ENCODE measurements at regions not wholly inside any gene's neighbourhood (a gene's known extent, or its start where the extent isn't known, plus 50 kb on each side); places are given as distances from the start of the nearest gene placed in this dataset.

DNA sequence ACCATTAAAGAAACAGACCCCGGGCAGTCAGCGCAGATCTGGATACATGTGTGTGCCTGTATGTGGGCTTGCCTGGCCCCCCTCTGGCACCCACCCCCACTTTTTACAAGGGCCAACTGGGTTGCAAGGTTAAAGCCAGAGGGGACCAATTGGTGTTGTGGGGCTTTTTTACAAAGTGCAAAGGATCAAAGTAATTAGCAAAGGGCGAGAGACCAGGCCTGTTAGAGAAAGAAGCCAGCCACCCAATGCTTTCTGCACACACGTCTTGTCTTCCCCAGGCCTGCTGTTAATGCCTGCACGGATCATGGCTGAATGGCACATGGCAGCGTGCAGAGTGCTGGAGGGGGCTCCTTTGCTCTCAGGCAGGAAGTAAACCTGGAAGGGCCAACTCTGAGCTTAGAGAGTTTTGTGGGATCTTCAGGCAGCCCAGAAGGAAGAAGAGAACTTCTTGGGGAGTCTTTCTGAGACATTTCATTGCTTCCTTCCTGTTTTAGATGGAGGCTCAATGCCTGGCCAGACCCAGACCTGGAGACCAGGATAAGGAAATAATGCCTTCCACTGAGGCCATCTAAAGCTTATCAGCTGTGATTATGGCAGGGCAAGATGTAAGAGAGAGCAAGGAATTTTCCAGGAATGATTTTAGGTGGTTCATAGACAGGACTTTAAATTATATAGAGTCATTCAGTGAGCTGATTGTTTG lies 523.4 kb upstream of the TBX3 start:
- H3K4me3 Mint-ChIP-seq: no peak overlapping the region
- WGBS (ENCODE audit: insufficient coverage): 63% methylated on average over 4 of the region's 6 CpGs
- ATAC-seq (replicated peaks in 1 of 4) (no peak), DNase-seq (no peak)
- Histone ChIP-seq H3K4me3 (ENCODE audit: control insufficient read depth in 1 of 2, extremely low read depth in 1 of 2, low read length in 1 of 2) (no peak overlapping the region), H3K9me3 (no peaks in the 10 kb centered on the region), H3K27ac (ENCODE audit: low read length) (no peak overlapping the region), H3K4me1 (ENCODE audit: control insufficient read depth in 1 of 2, extremely low read depth in 1 of 2, insufficient read depth in 2 of 2, low read length in 2 of 2) (no peaks in the 10 kb centered on the region), H3K36me3 (ENCODE audit: control insufficient read depth in 2 of 2, extremely low read depth in 1 of 2, insufficient read depth in 1 of 2, low read length in 1 of 2) (no peaks in the 10 kb centered on the region), H3K27me3 (replicated peaks in 1 of 2; ENCODE audit: control insufficient read depth in 2 of 2, extremely low read depth in 1 of 2, insufficient read depth in 2 of 2, low read length in 1 of 2) (no peaks in the 10 kb centered on the region)
- ChIA-PET POLR2A (no interaction called here), CTCF (no interaction called here)
- no peak overlapping the region for H3K27ac Mint-ChIP-seq
- H3K36me3 Mint-ChIP-seq: no peaks in the 10 kb centered on the region
- peaks cover 4 to 10% (median 7%) of the 10 kb centered on the region in 3 donors for H3K9me3 Mint-ChIP-seq
- no peaks in the 10 kb centered on the region for H3K4me1 Mint-ChIP-seq
- no peaks in the 10 kb centered on the region for H3K27me3 Mint-ChIP-seq

DNA sequence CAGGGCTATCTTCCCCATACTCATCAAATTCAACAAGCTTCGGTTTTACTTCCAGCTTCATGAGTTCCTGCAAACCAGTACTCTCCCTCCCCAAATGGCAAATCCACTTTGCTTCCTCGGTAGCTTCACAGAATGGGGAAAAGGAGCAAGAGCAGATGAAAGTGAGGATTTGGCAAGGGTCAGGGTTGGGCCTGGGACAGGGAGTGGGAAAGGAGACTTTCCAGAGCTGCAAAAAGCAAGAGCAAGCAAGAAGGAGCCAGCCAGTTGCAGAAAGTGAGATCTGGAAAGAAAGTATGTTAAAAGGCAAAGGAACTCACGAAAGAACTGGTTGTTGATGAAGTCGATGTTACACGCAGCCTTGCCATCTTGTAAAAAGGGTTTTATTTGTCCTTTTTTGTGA lies 522.8 kb upstream of the TBX3 start:
- no peak for ATAC-seq (replicated peaks in 1 of 4)
- ChIA-PET POLR2A (interaction anchor here in 1 of 2 donors (0.5 kb wide), 1 partner anchor 544 kb away, joined by 3 read pairs; no protein-coding TSS in a partner anchor), CTCF (no interaction called here)
- Mint-ChIP-seq H3K27me3 (no peaks in the 10 kb centered on the region), H3K9me3 (peaks cover 4 to 6% (median 5%) of the 10 kb centered on the region in 3 donors), H3K36me3 (no peaks in the 10 kb centered on the region), H3K4me3 (no peak overlapping the region), H3K4me1 (no peaks in the 10 kb centered on the region), H3K27ac (no peak overlapping the region)
- no peaks in the 10 kb centered on the region for H3K27me3 ChIP-seq (replicated peaks in 1 of 2; ENCODE audit: control insufficient read depth in 2 of 2, extremely low read depth in 1 of 2, insufficient read depth in 2 of 2, low read length in 1 of 2)
- DNase-seq: no peak
- WGBS (ENCODE audit: insufficient coverage): 100% methylated on average over 2 of the region's 5 CpGs
- no peak overlapping the region for H3K4me3 ChIP-seq (ENCODE audit: control insufficient read depth in 1 of 2, extremely low read depth in 1 of 2, low read length in 1 of 2)
- no peaks in the 10 kb centered on the region for H3K36me3 ChIP-seq (ENCODE audit: control insufficient read depth in 2 of 2, extremely low read depth in 1 of 2, insufficient read depth in 1 of 2, low read length in 1 of 2)
- H3K27ac ChIP-seq (ENCODE audit: low read length): no peak overlapping the region
- no peaks in the 10 kb centered on the region for H3K9me3 ChIP-seq
- H3K4me1 ChIP-seq (ENCODE audit: control insufficient read depth in 1 of 2, extremely low read depth in 1 of 2, insufficient read depth in 2 of 2, low read length in 2 of 2): no peaks in the 10 kb centered on the region

DNA sequence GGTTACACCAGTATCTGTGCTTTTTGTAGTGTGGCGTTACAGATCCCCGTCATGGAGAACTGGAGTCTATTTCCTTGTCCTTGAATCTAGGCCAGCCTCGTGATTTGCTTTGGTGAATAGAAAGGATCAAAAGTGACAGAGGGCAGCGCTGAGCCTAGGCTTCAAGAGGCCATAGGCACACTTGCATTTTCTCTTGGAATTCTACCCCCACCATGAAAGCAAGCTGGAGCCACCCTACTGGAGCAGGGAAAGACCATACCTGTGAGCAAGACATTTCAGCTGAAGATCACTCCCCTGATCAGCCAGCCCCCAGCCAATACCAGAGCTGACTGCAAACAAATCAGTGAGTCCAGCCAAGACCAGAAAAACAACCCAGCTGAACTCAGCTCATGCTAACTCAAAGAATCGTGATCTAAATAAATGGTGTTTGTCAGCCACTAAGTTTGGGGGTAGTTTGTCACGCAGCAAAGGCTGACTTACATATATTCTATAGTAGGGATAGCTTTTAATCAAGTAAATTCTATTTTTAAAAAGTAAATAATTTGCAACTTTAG lies 521.9 kb upstream of the TBX3 start:
- Histone ChIP-seq H3K4me3 (ENCODE audit: control insufficient read depth in 1 of 2, extremely low read depth in 1 of 2, low read length in 1 of 2) (no peak overlapping the region), H3K27me3 (replicated peaks in 1 of 2; ENCODE audit: control insufficient read depth in 2 of 2, extremely low read depth in 1 of 2, insufficient read depth in 2 of 2, low read length in 1 of 2) (no peaks in the 10 kb centered on the region), H3K4me1 (ENCODE audit: control insufficient read depth in 1 of 2, extremely low read depth in 1 of 2, insufficient read depth in 2 of 2, low read length in 2 of 2) (no peaks in the 10 kb centered on the region), H3K36me3 (ENCODE audit: control insufficient read depth in 2 of 2, extremely low read depth in 1 of 2, insufficient read depth in 1 of 2, low read length in 1 of 2) (no peaks in the 10 kb centered on the region), H3K27ac (ENCODE audit: low read length) (no peak overlapping the region), H3K9me3 (no peaks in the 10 kb centered on the region)
- 68% methylated on average over 3 of the region's 6 CpGs for WGBS (ENCODE audit: insufficient coverage)
- no peak overlapping the region for H3K27ac Mint-ChIP-seq
- CTCF ChIA-PET: no interaction called here
- ATAC-seq (replicated peaks in 1 of 4) (no peak), DNase-seq (no peak)
- peaks cover 3 to 8% (median 4%) of the 10 kb centered on the region in 3 donors for H3K9me3 Mint-ChIP-seq
- H3K36me3 Mint-ChIP-seq: no peaks in the 10 kb centered on the region
- no peak overlapping the region for H3K4me3 Mint-ChIP-seq
- H3K4me1 Mint-ChIP-seq: no peaks in the 10 kb centered on the region
- no peaks in the 10 kb centered on the region for H3K27me3 Mint-ChIP-seq
- POLR2A ChIA-PET: no interaction called here

DNA sequence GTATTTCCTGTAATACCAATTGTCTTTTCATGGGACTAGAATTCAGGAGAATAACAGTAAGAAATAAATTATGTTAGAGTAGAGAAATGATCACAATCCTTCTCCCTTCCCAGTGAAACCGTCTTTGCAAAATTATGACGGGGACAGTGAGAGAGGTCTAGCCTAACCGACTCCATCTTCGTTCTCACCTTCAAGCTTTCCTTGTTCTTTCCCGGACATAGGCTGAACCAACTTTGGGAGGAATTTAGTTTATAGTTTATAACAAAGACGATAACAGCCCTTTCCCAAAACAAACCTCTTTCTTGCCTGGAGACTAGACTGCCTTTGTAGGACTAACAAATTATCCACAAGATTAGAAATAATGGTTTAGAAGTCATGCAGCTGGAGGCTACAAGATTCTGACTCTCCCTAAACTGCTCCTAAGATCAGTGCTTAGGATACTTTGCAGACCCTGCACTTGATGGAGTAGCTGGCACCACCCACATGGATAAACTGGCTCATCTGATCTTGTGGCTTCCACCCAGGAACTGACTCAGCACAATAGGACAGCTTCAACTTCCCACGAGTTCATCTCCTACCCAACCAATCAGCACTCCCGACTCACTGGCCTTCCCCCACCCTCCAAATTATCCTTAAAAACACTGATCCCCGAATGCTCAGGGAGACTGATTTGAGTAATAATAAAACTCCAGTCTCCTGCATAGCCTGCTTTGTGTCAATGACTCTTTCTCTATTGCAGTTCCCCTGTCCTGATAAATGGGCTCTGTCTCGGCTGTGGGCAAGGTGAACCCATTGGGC lies 521.2 kb upstream of the TBX3 start:
- ChIA-PET POLR2A (no interaction called here), CTCF (no interaction called here)
- no peak overlapping the region for H3K27ac ChIP-seq (ENCODE audit: low read length)
- no peaks in the 10 kb centered on the region for H3K9me3 ChIP-seq
- Mint-ChIP-seq H3K4me1 (no peaks in the 10 kb centered on the region), H3K27me3 (no peaks in the 10 kb centered on the region), H3K36me3 (no peaks in the 10 kb centered on the region), H3K27ac (no peak overlapping the region), H3K4me3 (no peak overlapping the region), H3K9me3 (peaks cover 3 to 4% (median 4%) of the 10 kb centered on the region in 3 donors)
- DNase-seq (no peak), ATAC-seq (replicated peaks in 1 of 4) (no peak)
- H3K4me3 ChIP-seq (ENCODE audit: control insufficient read depth in 1 of 2, extremely low read depth in 1 of 2, low read length in 1 of 2): no peak overlapping the region
- H3K4me1 ChIP-seq (ENCODE audit: control insufficient read depth in 1 of 2, extremely low read depth in 1 of 2, insufficient read depth in 2 of 2, low read length in 2 of 2): no peaks in the 10 kb centered on the region
- no peaks in the 10 kb centered on the region for H3K36me3 ChIP-seq (ENCODE audit: control insufficient read depth in 2 of 2, extremely low read depth in 1 of 2, insufficient read depth in 1 of 2, low read length in 1 of 2)
- no peaks in the 10 kb centered on the region for H3K27me3 ChIP-seq (replicated peaks in 1 of 2; ENCODE audit: control insufficient read depth in 2 of 2, extremely low read depth in 1 of 2, insufficient read depth in 2 of 2, low read length in 1 of 2)
- 68% methylated on average over 3 of the region's 10 CpGs for WGBS (ENCODE audit: insufficient coverage)

DNA sequence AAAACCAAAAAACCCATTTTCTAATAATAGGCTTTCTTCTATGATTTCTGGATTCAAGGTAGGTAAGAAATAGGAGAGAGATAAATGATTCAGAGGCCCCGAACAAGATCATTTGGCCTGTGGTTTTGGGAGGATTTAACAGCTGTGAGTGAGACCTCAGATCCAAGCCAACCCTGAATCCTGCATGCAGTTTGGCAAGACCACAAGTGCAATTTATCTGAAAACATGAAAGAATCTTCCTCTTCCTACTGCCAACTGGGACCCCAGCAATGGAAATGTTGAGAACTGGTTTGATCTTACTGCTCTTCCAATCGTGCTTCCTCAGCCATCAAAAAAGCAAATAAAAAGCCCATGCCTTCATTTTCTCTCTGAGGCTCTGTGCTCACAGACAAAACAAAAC lies 519.7 kb upstream of the TBX3 start:
- H3K4me1 ChIP-seq (ENCODE audit: control insufficient read depth in 1 of 2, extremely low read depth in 1 of 2, insufficient read depth in 2 of 2, low read length in 2 of 2): no peaks in the 10 kb centered on the region
- no peaks in the 10 kb centered on the region for H3K9me3 ChIP-seq
- Mint-ChIP-seq H3K27ac (no peak overlapping the region), H3K36me3 (no peaks in the 10 kb centered on the region), H3K9me3 (peaks cover 0 to 4% (median 0%) of the 10 kb centered on the region in 3 donors), H3K27me3 (no peaks in the 10 kb centered on the region), H3K4me3 (no peak overlapping the region), H3K4me1 (no peaks in the 10 kb centered on the region)
- DNase-seq (no peak), ATAC-seq (replicated peaks in 1 of 4) (no peak)
- no peaks in the 10 kb centered on the region for H3K36me3 ChIP-seq (ENCODE audit: control insufficient read depth in 2 of 2, extremely low read depth in 1 of 2, insufficient read depth in 1 of 2, low read length in 1 of 2)
- WGBS (ENCODE audit: insufficient coverage): no CpG with 5 or more reads among the region's 2 CpGs
- H3K4me3 ChIP-seq (ENCODE audit: control insufficient read depth in 1 of 2, extremely low read depth in 1 of 2, low read length in 1 of 2): no peak overlapping the region
- ChIA-PET POLR2A (no interaction called here), CTCF (no interaction called here)
- H3K27ac ChIP-seq (ENCODE audit: low read length): no peak overlapping the region
- no peaks in the 10 kb centered on the region for H3K27me3 ChIP-seq (replicated peaks in 1 of 2; ENCODE audit: control insufficient read depth in 2 of 2, extremely low read depth in 1 of 2, insufficient read depth in 2 of 2, low read length in 1 of 2)

DNA sequence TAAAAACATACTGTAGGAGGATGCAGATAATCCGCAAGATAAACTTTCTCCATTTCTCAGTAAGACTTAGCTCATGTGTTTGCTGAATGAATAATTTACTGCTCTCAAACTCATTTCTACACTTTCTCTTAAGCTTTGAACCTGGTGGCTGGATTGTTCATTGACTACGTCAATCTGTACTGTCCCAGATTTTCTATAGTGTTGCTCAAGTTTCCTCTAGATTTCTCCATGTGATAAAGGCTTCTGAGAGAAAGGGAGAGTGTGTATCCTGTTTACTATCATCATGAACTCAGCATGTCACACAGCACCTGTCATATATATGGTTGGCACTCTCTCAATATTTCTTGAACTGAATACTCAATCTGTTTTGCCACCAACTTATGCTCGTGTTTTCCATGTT lies 518.0 kb upstream of the TBX3 start:
- Mint-ChIP-seq H3K4me3 (no peak overlapping the region), H3K4me1 (no peaks in the 10 kb centered on the region), H3K27me3 (no peaks in the 10 kb centered on the region), H3K9me3 (peaks cover 0 to 4% (median 0%) of the 10 kb centered on the region in 3 donors), H3K36me3 (no peaks in the 10 kb centered on the region), H3K27ac (no peak overlapping the region)
- Histone ChIP-seq H3K4me1 (ENCODE audit: control insufficient read depth in 1 of 2, extremely low read depth in 1 of 2, insufficient read depth in 2 of 2, low read length in 2 of 2) (no peaks in the 10 kb centered on the region), H3K27ac (ENCODE audit: low read length) (no peak overlapping the region), H3K27me3 (replicated peaks in 1 of 2; ENCODE audit: control insufficient read depth in 2 of 2, extremely low read depth in 1 of 2, insufficient read depth in 2 of 2, low read length in 1 of 2) (no peaks in the 10 kb centered on the region), H3K9me3 (no peaks in the 10 kb centered on the region), H3K4me3 (ENCODE audit: control insufficient read depth in 1 of 2, extremely low read depth in 1 of 2, low read length in 1 of 2) (no peak overlapping the region), H3K36me3 (ENCODE audit: control insufficient read depth in 2 of 2, extremely low read depth in 1 of 2, insufficient read depth in 1 of 2, low read length in 1 of 2) (no peaks in the 10 kb centered on the region)
- ATAC-seq (replicated peaks in 1 of 4) (no peak), DNase-seq (no peak)
- CTCF ChIA-PET: interaction anchor here in 1 of 2 donors (0.5 kb wide), 1 partner anchor 1423 kb away, joined by 3 read pairs; no protein-coding TSS in a partner anchor
- WGBS (ENCODE audit: insufficient coverage): no CpG with 5 or more reads among the region's 3 CpGs
- POLR2A ChIA-PET: no interaction called here
